ENCODE measurements at regions not wholly inside any gene's neighbourhood (a gene's known extent, or its start where the extent isn't known, plus 50 kb on each side); places are given as distances from the start of the nearest gene placed in this dataset.

- no peak for TF ChIP-seq CTCF (IDR thresholded peaks at IDR 0.05; ENCODE audit: low read depth, low read length, poor library complexity, severe bottlenecking)
- TF ChIP-seq EZH2phosphoT487 (IDR thresholded peaks at IDR 0.05; ENCODE audit: borderline replicate concordance, low read length), result no peak
Measured at GRCh38 chr15:98187549-98187948, 227.0 kb downstream of the ARRDC4 start.

Data from DOHH2 (cell line).